DOHH2 (cell line): ENCODE measurements at regions not wholly inside any gene's neighbourhood (a gene's known extent, or its start where the extent isn't known, plus 50 kb on each side); places are given as distances from the start of the nearest gene placed in this dataset.

Experiments used
- EZH2phosphoT487 ChIP-seq: fragments of 200-600 bp; sonication (generic); IDR thresholded peaks from 2 replicates; pipeline ENCODE4 v1.6.1; 2017; ENCODE audit warnings: borderline replicate concordance, mild to moderate bottlenecking, antibody characterized with exemption, low read length, moderate library complexity, mixed read lengths
- TF ChIP-seq, protein P1 (sequence below): fragments of 200-600 bp; sonication (generic); IDR thresholded peaks from one replicate; pipeline ENCODE4 v1.5.1; 2014; ENCODE audit warnings: antibody characterized with exemption, mild to moderate bottlenecking, low read depth, low read length; ENCODE audit not compliant: poor library complexity, severe bottlenecking

GRCh38 chr2:71876542-71877451 lies 270.9 kb downstream of the CYP26B1 start:
- TF ChIP-seq, protein P1, sequence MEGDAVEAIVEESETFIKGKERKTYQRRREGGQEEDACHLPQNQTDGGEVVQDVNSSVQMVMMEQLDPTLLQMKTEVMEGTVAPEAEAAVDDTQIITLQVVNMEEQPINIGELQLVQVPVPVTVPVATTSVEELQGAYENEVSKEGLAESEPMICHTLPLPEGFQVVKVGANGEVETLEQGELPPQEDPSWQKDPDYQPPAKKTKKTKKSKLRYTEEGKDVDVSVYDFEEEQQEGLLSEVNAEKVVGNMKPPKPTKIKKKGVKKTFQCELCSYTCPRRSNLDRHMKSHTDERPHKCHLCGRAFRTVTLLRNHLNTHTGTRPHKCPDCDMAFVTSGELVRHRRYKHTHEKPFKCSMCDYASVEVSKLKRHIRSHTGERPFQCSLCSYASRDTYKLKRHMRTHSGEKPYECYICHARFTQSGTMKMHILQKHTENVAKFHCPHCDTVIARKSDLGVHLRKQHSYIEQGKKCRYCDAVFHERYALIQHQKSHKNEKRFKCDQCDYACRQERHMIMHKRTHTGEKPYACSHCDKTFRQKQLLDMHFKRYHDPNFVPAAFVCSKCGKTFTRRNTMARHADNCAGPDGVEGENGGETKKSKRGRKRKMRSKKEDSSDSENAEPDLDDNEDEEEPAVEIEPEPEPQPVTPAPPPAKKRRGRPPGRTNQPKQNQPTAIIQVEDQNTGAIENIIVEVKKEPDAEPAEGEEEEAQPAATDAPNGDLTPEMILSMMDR = no peak
- TF ChIP-seq EZH2phosphoT487 = no peak
